ENCODE measurements at regions not wholly inside any gene's neighbourhood (a gene's known extent, or its start where the extent isn't known, plus 50 kb on each side); places are given as distances from the start of the nearest gene placed in this dataset.

- TF ChIP-seq POLR2A (IDR thresholded peaks at IDR 0.05) (no peak), CTCF (IDR thresholded peaks at IDR 0.05 in 4 of 5, conservative IDR thresholded peaks at IDR 0.05 in 1 of 5) (no peak)
Measured at GRCh38 chr1:82858031-82858430, 1057.3 kb downstream of the ADGRL2 start.

Data from gastrocnemius medialis (tissue), 4 donors.